ENCODE measurements at regions not wholly inside any gene's neighbourhood (a gene's known extent, or its start where the extent isn't known, plus 50 kb on each side); places are given as distances from the start of the nearest gene placed in this dataset.

- H2AFZ ChIP-seq (ENCODE audit: control insufficient read depth, low read length), result no peak overlapping the region
- H3K4me2 ChIP-seq (ENCODE audit: control insufficient read depth, extremely low read depth, insufficient read depth, low read depth, low read length), result no peak overlapping the region
- no peak overlapping the region for H3K27ac ChIP-seq (ENCODE audit: control insufficient read depth, insufficient read depth, low read length)
- no peaks in the 10 kb centered on the region for H3K36me3 ChIP-seq (ENCODE audit: control insufficient read depth in 2 of 2, extremely low read depth in 1 of 2, insufficient read depth in 2 of 2, low read length in 2 of 2)
- no peaks in the 10 kb centered on the region for H3K27me3 ChIP-seq (ENCODE audit: control insufficient read depth, extremely low read depth, insufficient read depth, low read length)
- H3K9ac ChIP-seq (ENCODE audit: control insufficient read depth, extremely low read depth, insufficient read depth, low read length), result no peak overlapping the region
- DNase-seq (ENCODE audit: low read depth, low spot score) (no peak), FAIRE-seq (no peak)
- peaks cover 5% of the 10 kb centered on the region for H3K9me3 ChIP-seq (ENCODE audit: control insufficient read depth, low read depth, low read length)
- no peaks in the 10 kb centered on the region for H4K20me1 ChIP-seq (ENCODE audit: control insufficient read depth, extremely low read depth, insufficient read depth, low read length)
- dilution Hi-C loops (cut with MboI; ENCODE audit: extremely low pct_ligation_motif_present, low sequenced_read_pairs), result no loop called here
- H3K4me1 ChIP-seq (ENCODE audit: control insufficient read depth, extremely low read depth, insufficient read depth, low read length), result no peaks in the 10 kb centered on the region
- H3K9me1 ChIP-seq (ENCODE audit: control insufficient read depth, extremely low read depth, insufficient read depth, low read length), result no peaks in the 10 kb centered on the region
- TF ChIP-seq EZH2 (IDR thresholded peaks at IDR 0.05; ENCODE audit: low read length) (no peak), CTCF (optimal IDR thresholded peaks at IDR 0.05 in 1 of 3, IDR thresholded peaks at IDR 0.05 in 1 of 3, conservative IDR thresholded peaks at IDR 0.05 in 1 of 3; ENCODE audit: extremely low read depth in 1 of 3, insufficient read depth in 2 of 3, low read length in 3 of 3) (no peak)
- H3K79me2 ChIP-seq (ENCODE audit: control insufficient read depth, insufficient read depth, low read length), result no peaks in the 10 kb centered on the region
- no peak overlapping the region for H3K4me3 ChIP-seq (ENCODE audit: control insufficient read depth in 2 of 3, extremely low read depth in 1 of 3, insufficient read depth in 2 of 3, low read depth in 1 of 3, low read length in 3 of 3)
Measured at GRCh38 chr16:5374184-5374583, 276.6 kb upstream of the EEF2KMT start.

- no peaks in the 10 kb centered on the region for H3K79me2 ChIP-seq (ENCODE audit: control insufficient read depth, insufficient read depth, low read length)
- no peak for FAIRE-seq
- no peak overlapping the region for H3K27ac ChIP-seq (ENCODE audit: control insufficient read depth, insufficient read depth, low read length)
- dilution Hi-C loops (cut with MboI; ENCODE audit: extremely low pct_ligation_motif_present, low sequenced_read_pairs), result no loop called here
- H3K36me3 ChIP-seq (ENCODE audit: control insufficient read depth in 2 of 2, extremely low read depth in 1 of 2, insufficient read depth in 2 of 2, low read length in 2 of 2), result no peaks in the 10 kb centered on the region
- H2AFZ ChIP-seq (ENCODE audit: control insufficient read depth, low read length), result no peak overlapping the region
- peaks cover 2% of the 10 kb centered on the region for H3K9me3 ChIP-seq (ENCODE audit: control insufficient read depth, low read depth, low read length)
- H3K4me1 ChIP-seq (ENCODE audit: control insufficient read depth, extremely low read depth, insufficient read depth, low read length), result no peaks in the 10 kb centered on the region
- H3K4me3 ChIP-seq (ENCODE audit: control insufficient read depth in 2 of 3, extremely low read depth in 1 of 3, insufficient read depth in 2 of 3, low read depth in 1 of 3, low read length in 3 of 3), result no peak overlapping the region
- no peak for TF ChIP-seq CTCF (optimal IDR thresholded peaks at IDR 0.05 in 1 of 3, IDR thresholded peaks at IDR 0.05 in 1 of 3, conservative IDR thresholded peaks at IDR 0.05 in 1 of 3; ENCODE audit: extremely low read depth in 1 of 3, insufficient read depth in 2 of 3, low read length in 3 of 3)
- TF ChIP-seq EZH2 (IDR thresholded peaks at IDR 0.05; ENCODE audit: low read length), result no peak
- no peak overlapping the region for H3K9ac ChIP-seq (ENCODE audit: control insufficient read depth, extremely low read depth, insufficient read depth, low read length)
- H3K9me1 ChIP-seq (ENCODE audit: control insufficient read depth, extremely low read depth, insufficient read depth, low read length), result no peaks in the 10 kb centered on the region
- H3K27me3 ChIP-seq (ENCODE audit: control insufficient read depth, extremely low read depth, insufficient read depth, low read length), result no peaks in the 10 kb centered on the region
- H4K20me1 ChIP-seq (ENCODE audit: control insufficient read depth, extremely low read depth, insufficient read depth, low read length), result no peaks in the 10 kb centered on the region
- DNase-seq (ENCODE audit: low read depth, low spot score), result no peak
- H3K4me2 ChIP-seq (ENCODE audit: control insufficient read depth, extremely low read depth, insufficient read depth, low read depth, low read length), result no peak overlapping the region
Measured at GRCh38 chr16:5367951-5368350, 270.4 kb upstream of the EEF2KMT start.

All from keratinocyte (primary cell).